Neural crest cell (in vitro differentiated cells): ENCODE measurements at regions not wholly inside any gene's neighbourhood (a gene's known extent, or its start where the extent isn't known, plus 50 kb on each side); places are given as distances from the start of the nearest gene placed in this dataset.

ENCODE experiments used
- DNase-seq: peaks from one replicate; pipeline ENCODE4 v3.0.0; 2021; ENCODE audit warnings: low read depth, mixed read lengths, low spot score
- H3K27ac Mint-ChIP-seq: one replicate; pipeline ENCODE4 v1.8.0; 2021; ENCODE audit warnings: mild to moderate bottlenecking, mixed read lengths; ENCODE audit not compliant: unreplicated experiment
- H3K27me3 Mint-ChIP-seq: 2 replicates; pipeline ENCODE4 v1.8.0; 2021; ENCODE audit warnings: low read depth, mild to moderate bottlenecking, mixed read lengths
- H3K36me3 Mint-ChIP-seq: 2 replicates; pipeline ENCODE4 v1.8.0; 2021; ENCODE audit warnings: low read depth, mild to moderate bottlenecking, mixed read lengths
- H3K4me1 Mint-ChIP-seq: 2 replicates; pipeline ENCODE4 v1.8.0; 2021; ENCODE audit warnings: mixed read lengths
- H3K4me3 Mint-ChIP-seq: one replicate; pipeline ENCODE4 v1.8.0; 2021; ENCODE audit warnings: mild to moderate bottlenecking, mixed read lengths
- H3K9me3 Mint-ChIP-seq: 2 replicates; pipeline ENCODE4 v1.8.0; 2021; ENCODE audit warnings: mixed read lengths
- TF ChIP-seq, protein P1 (sequence below): fragments of 200-600 bp; sonication (generic); conservative IDR thresholded peaks from 2 replicates; pipeline ENCODE4 v1.5.0; 2021; ENCODE audit warnings: antibody characterized with exemption, mild to moderate bottlenecking

DNA sequence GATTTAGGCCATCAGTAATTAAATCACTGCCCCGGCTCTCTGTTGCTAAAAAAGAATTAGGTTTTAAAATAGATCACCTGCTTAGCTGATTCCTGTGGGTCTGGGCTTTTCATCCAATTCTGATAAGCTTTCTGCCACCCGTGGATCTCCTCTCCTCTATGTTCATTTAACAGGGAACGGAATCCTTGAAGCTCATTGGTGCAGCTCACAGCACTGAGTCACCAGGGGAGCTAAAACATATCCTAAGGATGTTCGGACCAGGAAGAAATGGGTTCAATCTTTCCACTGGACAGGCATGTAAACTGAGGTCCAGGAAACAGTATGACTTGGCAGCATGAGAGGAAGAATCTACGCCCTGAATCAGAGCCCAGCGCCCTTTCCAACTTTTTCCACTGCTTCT is 267.1 kb upstream of the GRIA1 start:
- Mint-ChIP-seq H3K27me3 (peaks cover 39% of the 10 kb centered on the region), H3K27ac (no peak overlapping the region), H3K36me3 (peaks cover 6% of the 10 kb centered on the region), H3K9me3 (peaks cover 14% of the 10 kb centered on the region), H3K4me3 (no peak overlapping the region), H3K4me1 (no peaks in the 10 kb centered on the region)
- DNase-seq, result no peak
- TF ChIP-seq, protein P1, sequence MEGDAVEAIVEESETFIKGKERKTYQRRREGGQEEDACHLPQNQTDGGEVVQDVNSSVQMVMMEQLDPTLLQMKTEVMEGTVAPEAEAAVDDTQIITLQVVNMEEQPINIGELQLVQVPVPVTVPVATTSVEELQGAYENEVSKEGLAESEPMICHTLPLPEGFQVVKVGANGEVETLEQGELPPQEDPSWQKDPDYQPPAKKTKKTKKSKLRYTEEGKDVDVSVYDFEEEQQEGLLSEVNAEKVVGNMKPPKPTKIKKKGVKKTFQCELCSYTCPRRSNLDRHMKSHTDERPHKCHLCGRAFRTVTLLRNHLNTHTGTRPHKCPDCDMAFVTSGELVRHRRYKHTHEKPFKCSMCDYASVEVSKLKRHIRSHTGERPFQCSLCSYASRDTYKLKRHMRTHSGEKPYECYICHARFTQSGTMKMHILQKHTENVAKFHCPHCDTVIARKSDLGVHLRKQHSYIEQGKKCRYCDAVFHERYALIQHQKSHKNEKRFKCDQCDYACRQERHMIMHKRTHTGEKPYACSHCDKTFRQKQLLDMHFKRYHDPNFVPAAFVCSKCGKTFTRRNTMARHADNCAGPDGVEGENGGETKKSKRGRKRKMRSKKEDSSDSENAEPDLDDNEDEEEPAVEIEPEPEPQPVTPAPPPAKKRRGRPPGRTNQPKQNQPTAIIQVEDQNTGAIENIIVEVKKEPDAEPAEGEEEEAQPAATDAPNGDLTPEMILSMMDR, result no peak

DNA sequence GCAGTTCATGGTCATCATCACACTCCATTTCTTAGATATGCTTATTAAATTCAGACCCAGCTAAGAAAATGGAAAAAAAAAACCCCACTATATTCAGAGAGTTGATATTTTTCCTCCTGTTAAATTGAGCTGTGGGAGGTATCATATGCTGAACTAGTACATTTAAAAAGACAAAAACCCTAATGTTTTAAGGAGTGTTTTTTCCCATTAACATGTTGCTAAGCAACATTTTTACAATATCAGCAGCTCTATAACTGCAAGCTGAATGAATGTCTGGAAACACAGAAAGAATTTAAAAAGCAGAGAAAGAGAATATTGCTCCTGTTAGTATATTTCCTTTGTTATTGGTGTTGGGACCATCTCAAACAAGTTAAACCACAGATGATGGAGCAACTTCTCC is 265.8 kb upstream of the GRIA1 start:
- H3K27me3 Mint-ChIP-seq, result peaks cover 30% of the 10 kb centered on the region
- no peaks in the 10 kb centered on the region for H3K4me1 Mint-ChIP-seq
- TF ChIP-seq, protein P1, result no peak
- no peak for DNase-seq
- peaks cover 2% of the 10 kb centered on the region for H3K36me3 Mint-ChIP-seq
- no peak overlapping the region for H3K27ac Mint-ChIP-seq
- no peak overlapping the region for H3K4me3 Mint-ChIP-seq
- H3K9me3 Mint-ChIP-seq, result peaks cover 8% of the 10 kb centered on the region

DNA sequence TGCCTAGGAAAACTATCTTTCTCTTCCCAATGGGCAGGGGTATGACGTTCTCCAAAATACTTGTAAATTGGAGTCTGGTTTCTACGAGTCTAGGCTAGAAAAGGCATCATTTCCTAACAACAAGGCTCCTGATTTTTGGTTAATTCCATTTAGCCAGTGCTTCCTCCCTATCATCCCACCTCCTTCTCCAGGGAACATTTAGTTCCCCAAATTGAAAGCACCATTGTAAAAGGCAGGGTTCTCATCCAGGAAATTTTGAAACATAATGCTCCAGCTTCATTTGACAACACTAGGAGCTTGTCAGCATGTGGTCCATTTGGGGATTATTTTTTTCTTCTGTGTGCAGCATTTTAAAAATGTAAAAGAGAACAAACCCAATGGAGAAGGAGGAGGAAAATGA is 256.5 kb upstream of the GRIA1 start:
- H3K4me3 Mint-ChIP-seq, result no peak overlapping the region
- peaks cover 2% of the 10 kb centered on the region for H3K27me3 Mint-ChIP-seq
- no peaks in the 10 kb centered on the region for H3K4me1 Mint-ChIP-seq
- no peak for DNase-seq
- no peaks in the 10 kb centered on the region for H3K36me3 Mint-ChIP-seq
- no peak overlapping the region for H3K27ac Mint-ChIP-seq
- TF ChIP-seq, protein P1, result no peak
- H3K9me3 Mint-ChIP-seq, result no peaks in the 10 kb centered on the region

DNA sequence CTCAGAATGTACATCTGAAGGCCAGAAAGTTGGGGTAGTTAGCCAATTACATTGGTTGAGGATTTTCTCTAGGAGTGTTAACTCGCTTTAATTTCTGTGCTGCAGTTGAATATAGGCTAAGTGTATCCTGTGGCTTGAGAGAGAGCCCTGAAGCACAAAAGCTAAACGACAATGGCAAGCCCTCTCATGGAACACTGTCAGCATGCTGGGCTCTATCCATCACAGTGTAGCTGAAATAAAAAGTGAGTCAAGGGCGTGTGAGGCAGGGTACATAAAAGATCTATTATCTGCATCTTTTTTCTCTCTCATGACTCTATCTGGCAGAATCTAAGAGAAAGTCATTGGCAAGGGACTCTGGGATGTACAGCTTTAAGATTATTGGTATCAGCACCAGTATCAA is 254.2 kb upstream of the GRIA1 start:
- no peak for DNase-seq
- TF ChIP-seq, protein P1, result no peak
- no peaks in the 10 kb centered on the region for H3K4me1 Mint-ChIP-seq
- H3K9me3 Mint-ChIP-seq, result no peaks in the 10 kb centered on the region
- no peak overlapping the region for H3K4me3 Mint-ChIP-seq
- H3K36me3 Mint-ChIP-seq, result no peaks in the 10 kb centered on the region
- H3K27me3 Mint-ChIP-seq, result peaks cover 2% of the 10 kb centered on the region
- no peak overlapping the region for H3K27ac Mint-ChIP-seq

DNA sequence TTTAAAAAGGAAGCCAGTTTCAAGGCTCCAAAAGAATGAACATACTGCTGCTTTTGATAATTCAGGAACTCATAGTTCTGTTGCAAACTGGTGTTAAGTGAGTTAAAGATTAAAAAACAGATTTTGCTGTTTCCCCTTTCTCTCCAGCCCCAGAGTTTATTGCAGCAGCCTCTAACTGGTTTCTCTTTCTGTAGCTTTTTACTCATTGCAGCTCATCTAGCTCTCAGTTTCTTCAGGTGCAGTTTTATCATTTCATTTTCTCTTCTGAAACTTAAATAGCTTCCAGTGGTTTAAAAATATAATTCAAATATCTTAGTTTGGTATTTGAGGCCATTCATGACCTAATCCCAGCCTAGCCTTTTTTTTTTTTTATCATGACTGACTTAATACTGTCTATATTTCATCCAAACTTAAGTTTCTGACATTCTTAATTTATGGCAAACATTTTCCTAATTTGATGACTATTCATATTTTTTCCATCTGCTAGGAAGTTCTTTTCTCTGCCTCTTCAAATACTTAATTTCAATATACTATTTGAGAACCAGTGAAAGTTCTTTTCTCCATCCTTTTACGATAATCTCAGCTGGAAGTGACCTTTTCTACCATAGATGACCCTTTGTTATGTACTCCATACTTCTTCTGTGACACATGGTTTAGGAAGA is 252.7 kb upstream of the GRIA1 start:
- H3K27me3 Mint-ChIP-seq, result peaks cover 2% of the 10 kb centered on the region
- no peak for DNase-seq
- H3K36me3 Mint-ChIP-seq, result no peaks in the 10 kb centered on the region
- no peak overlapping the region for H3K4me3 Mint-ChIP-seq
- H3K4me1 Mint-ChIP-seq, result no peaks in the 10 kb centered on the region
- no peak overlapping the region for H3K27ac Mint-ChIP-seq
- no peaks in the 10 kb centered on the region for H3K9me3 Mint-ChIP-seq
- TF ChIP-seq, protein P1, result no peak
